ENCODE measurements at regions not wholly inside any gene's neighbourhood (a gene's known extent, or its start where the extent isn't known, plus 50 kb on each side); places are given as distances from the start of the nearest gene placed in this dataset.
"Not testable (repeated sequence)": the region's sequence is repeated elsewhere in the genome, so short reads cannot be mapped to it uniquely, and the experiment has no call there.

GRCh38 chr1:221963742-221964141, 221.9 kb upstream of the DUSP10 start:
- no peak for DNase-seq (ENCODE audit: low read depth)

DNA sequence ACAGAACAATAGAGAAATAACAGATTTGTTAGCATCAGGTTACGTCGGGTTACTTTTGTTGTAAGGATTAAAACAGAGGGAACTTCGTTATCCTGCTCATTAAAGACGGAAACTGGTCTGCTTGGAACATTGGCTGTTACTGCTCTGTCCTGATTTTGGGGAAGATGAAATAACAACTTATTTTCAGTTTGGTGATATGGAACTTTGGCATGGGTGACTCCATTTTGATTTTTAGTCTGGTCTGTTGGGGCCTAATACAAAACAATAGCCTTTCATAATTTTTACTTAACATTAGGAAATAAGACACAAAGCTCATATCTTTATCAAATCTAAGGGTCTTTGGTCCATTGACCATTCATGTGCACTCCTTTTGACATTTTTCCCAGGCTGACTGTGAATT, 220.5 kb upstream of the DUSP10 start:
- no peak for DNase-seq (ENCODE audit: low read depth)

DNA sequence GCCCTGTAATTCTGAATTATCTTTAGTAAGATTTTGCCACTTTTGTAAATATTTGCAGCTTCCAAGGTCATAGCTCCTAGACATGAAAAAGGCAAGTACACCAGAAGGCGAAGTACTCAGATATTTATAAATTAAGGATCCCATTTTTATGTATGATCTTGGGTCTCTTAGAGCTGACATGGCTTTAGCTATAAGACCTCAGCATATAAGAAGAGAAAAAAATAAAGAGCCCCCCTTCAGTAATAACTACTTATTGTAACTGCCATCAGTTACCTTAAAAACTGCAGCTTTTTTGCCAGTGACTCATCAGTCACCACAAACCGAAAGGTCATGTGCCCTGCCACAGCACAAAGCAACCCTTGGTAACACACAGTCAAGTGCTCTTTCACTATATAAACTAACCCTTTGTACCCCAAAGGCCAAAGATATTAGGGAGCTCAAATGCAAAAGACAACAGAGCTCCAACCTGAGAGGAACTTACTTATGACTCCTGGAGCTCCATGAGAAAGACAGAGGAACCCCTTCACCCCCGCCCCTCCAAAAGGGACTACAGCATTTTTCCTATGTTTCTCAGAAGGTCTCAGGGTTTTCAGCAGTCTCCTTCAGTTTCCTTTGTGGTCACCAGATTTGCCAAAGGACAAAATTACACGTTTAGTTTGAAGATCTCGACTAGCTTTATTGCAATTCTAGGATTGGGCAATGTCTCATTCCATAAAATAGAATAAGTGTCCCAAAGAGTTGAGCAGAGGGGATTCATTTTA, 219.8 kb upstream of the DUSP10 start:
- no peak for DNase-seq (ENCODE audit: low read depth)

DNA sequence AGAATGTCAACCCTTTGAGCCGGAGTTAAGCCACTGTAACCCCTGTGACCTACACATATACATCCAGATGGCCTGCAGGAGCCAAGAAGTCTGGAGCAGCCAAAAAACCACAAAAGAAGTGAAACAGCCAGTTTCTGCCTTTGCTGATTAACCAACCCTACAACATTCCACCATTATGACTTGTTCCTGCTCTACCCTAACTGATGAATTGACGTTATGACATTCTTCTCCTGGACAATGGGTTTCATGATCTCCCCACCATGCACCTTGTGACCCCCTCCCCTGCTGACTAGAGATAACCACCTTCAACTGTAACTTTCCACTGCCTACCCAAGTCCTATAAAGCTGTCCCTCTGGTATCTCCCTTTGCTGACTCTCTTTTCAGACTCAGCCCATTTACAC, 216.3 kb upstream of the DUSP10 start:
- DNase-seq (ENCODE audit: low read depth) = not testable (repeated sequence)

DNA sequence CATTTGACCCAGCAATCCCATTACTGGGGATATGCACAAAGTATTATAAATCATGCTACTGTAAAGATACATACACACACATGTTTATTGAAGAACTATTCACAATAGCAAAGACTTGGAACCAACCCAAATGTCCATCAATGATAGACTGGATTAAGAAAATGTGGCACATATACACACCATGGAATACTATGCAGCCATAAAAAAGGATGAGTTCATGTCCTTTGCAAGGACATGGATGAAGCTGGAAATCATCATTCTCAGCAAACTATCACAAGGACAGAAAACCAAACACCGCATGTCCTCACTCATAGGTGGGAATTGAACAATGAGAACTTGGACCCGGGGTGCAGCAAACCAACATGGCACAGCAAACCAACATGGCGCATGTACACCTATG, 215.5 kb upstream of the DUSP10 start:
- not testable (repeated sequence) for DNase-seq (ENCODE audit: low read depth)

GRCh38 chr1:221949996-221950395, 208.1 kb upstream of the DUSP10 start:
- DNase-seq (ENCODE audit: low read depth) = no peak

- no peak for DNase-seq (ENCODE audit: low read depth)
Measured at GRCh38 chr1:221948459-221948858, 206.6 kb upstream of the DUSP10 start.

GRCh38 chr1:221947731-221948130, 205.8 kb upstream of the DUSP10 start:
- no peak for DNase-seq (ENCODE audit: low read depth)

DNA sequence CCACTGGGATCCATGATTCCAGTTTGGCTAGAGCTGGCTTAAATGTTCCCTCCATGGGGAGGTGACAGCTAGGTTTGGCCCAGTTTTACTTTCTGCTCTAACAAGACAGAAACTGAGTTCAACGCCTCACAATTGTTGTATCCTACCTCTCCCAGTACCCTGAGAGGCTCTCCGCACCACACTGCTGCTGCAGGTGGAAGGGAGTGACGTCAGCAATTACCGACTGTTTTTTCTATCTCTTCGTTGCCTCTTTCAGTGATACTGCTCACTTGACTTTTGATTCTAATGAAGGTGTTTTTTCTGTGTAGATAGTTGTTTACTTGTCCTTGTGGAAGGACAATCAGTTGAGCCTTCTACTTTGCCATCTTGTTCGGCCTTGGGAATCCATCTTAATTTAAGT, 204.9 kb upstream of the DUSP10 start:
- DNase-seq (ENCODE audit: low read depth) = no peak

GRCh38 chr1:221945669-221946068, 203.8 kb upstream of the DUSP10 start:
- no peak for DNase-seq (ENCODE audit: low read depth)

DNA sequence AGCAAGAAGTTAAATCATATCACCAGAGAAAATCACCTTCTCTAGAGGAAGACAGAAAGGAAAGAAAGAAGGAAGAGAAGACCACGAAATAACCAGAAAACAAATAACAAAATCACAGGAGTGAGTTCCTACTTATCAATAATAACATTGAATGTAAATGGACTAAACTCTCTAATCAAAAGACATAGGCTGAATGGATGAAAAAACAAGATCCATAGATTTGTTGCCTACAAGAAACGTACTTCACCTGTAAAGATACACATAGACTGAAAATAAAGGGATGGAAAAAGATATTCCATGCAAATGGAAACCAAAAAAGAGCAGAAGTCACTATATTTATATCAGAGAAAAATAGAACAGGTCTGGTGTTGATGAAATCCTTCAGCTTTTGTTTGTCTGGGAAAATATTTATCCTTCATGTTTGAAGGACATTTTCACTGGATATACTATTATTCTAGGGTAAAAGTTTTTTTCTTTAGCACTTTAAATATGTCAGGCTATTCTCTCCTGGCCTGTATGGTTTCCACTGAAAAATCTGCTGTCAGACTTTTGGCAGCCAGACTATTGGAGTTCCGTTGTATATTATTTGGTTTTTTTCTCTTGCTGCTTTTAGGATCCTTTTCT, 202.5 kb upstream of the DUSP10 start:
- DNase-seq (ENCODE audit: low read depth) = no peak

DNA sequence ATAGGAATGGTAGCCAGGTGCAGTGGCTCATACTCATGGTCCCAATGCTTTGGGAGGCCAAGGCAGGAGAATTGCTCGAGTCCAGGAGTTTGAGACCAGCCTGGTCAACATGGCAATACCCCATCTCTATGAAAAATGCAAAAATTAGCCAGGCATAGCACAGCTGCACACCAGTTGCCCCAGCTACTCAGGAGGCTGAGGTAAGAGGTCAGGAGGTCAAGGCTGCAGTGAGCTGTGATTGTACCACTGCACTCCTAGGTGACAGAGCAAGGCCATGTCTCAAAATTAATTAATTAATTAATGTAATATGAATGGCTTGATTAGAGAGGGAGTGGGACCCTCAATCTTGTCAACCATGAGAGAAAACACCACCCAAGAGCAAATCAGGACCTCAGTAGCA, 198.7 kb upstream of the DUSP10 start:
- no peak for DNase-seq (ENCODE audit: low read depth)

DNA sequence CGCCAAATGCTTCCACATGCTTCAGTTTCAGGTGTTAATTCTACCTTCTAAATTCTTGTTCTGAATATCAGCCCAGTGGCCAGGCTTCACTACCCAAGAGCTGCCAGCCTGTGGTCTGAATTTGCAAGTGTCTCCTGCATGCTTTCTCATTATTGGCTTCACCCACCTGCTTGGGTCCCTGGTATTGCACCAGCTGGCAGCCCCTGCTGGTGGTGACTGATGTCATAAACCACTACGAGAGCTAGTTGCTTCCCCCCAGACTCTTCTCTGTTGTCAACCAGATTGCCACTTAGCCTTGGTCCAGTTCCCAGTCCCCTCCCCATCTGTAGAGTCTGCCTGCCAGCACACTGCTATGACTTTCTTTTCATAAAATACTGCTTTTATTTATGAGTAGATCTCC, 197.7 kb upstream of the DUSP10 start:
- DNase-seq (ENCODE audit: low read depth) = no peak

DNA sequence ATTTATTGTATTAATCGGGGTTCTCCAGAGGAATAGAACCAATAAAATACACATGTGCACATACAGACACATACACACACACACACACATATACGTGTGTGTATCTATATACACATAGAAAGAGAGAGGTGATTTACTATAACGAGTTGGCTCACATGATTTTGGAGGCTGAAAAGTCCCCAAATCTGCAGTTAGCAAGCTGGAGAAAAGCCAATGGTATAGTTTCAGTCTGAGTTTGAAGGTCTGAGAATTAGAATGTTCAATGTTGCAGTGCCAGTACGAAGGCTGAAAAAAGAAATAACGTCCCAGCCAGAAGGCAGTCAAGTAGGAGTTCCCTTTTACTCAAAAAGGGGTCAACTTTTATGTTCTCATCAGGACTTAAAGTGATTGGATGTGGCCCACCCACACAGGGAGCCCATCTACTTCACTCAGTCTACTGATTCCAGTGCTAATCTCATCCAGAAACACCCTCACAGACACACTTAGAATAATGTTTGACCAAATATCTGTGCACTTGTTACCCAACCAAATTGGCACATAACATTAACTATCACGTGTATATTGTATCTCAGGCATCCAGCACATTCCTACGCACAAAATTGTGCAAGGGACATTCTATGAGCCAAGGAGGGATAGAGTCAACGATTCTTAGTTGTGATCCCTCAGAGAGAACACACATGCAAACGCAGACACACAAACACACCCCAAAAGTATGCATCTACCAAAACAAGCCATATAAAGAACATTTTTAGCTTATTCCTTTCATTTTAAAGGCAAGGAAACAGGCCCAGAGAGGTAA, 195.5 kb upstream of the DUSP10 start:
- DNase-seq (ENCODE audit: low read depth) = no peak

- no peak for DNase-seq (ENCODE audit: low read depth)
Measured at GRCh38 chr1:221933814-221934213, 191.9 kb upstream of the DUSP10 start.

DNA sequence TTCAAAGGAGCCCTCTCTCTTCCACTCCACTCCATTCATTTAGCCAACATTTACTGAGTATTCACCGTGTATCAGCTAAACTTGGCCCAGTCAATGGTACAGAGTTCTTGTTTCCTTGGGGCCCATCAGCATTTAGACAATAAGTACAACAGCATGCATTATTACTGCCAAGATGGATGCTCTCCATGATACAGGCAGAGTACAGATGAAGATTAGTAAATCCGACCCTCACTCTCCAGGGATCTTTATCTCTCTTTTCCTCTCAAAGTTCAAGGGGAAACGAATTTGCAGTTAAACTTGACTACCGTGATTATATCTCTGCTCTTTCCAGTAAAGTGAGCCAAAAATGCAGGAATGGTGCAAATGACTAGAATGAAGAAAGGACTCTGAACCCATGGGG, 184.6 kb upstream of the DUSP10 start:
- DNase-seq (ENCODE audit: low read depth) = no peak

DNA sequence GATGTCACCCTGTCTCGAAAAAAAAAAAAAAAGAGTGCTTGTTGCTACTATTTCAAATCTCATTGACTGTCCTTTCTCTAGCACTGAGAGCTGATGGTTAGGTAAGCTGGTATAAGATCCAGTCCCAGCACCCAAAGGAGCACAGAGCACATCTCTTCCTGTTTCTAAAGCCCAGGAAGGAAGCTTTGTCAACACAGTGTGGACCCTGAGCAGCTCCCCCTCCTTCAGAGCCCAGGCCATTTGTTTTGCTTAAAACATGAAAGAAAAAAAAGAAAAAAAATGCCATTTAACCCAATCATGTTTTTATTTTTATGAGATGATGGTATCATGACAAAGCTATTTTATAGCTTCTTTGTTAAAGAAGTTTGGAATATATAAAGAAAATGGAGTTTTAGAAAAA, 184.1 kb upstream of the DUSP10 start:
- DNase-seq (ENCODE audit: low read depth) = no peak

DNA sequence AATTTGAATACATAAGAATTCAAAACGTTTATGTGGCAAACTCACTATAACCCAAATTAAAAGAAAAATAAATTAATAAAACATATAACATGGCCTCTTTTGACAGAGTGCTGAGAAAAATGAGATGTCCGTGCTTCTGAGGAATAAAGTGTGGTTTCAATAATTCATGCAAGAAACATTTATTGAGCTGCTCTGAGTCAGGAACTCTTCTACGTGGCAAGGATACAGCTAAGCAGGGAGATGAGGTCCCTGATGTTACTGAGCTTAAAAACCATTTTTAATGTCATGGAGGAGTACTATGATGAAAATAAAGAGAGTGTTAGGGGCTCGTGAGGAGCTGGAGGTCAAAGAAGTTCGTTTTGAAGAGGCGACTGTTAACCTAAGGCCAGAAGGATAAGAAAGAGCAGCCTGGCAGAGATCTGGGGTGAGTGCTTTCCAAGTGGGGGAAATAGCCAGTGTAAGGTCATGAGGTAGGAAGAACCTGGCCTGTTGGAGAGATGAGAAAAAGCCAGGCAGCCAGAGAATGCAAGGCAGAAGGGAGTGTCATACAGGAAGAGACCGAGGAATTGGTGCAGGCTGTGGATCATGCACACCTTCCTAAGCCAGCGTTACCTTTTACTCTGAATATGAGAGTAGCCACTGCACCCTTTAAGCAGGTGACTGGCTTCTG, 182.2 kb upstream of the DUSP10 start:
- DNase-seq (ENCODE audit: low read depth) = no peak

DNA sequence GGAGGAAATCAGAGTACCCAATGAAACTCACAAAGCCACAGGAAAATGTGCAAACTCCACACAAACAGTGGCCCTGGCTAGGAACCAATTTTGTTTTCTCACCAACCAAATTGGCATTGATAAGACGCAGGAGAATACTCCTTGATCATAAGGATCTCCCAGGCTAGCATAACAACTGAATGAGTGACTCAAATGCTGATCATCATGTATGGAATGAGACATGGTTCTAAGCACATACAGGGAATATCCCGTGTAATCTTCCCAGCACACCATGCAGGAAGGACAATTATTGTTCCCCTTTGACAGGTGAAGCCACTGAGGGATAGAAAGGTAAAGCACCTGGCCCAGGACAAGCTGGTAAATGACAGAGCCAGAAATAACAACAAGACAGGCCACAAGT, 180.0 kb upstream of the DUSP10 start:
- no peak for DNase-seq (ENCODE audit: low read depth)

DNA sequence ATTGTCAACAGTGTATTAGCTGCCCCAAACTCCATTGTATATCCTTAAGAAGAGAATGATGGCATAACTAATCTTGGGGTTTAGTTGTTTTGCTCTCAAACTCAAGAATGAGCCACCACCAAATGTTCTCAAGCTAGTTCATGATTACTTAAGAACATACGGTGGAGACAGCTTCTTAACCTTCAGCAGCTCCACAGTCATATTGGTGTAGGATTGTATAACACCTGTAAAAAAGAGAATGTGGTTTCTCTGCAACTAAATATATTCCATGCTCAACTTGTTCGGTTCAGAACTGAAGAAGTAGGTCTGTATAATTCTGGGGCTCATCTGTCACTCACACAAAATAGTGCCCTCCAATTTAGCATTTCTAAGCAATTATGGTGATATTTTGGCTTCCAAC, 177.9 kb upstream of the DUSP10 start:
- DNase-seq (ENCODE audit: low read depth) = no peak

- DNase-seq (ENCODE audit: low read depth) = no peak
Measured at GRCh38 chr1:221919341-221919740, 177.5 kb upstream of the DUSP10 start.

GRCh38 chr1:221916176-221916575, 174.3 kb upstream of the DUSP10 start:
- no peak for DNase-seq (ENCODE audit: low read depth)

DNA sequence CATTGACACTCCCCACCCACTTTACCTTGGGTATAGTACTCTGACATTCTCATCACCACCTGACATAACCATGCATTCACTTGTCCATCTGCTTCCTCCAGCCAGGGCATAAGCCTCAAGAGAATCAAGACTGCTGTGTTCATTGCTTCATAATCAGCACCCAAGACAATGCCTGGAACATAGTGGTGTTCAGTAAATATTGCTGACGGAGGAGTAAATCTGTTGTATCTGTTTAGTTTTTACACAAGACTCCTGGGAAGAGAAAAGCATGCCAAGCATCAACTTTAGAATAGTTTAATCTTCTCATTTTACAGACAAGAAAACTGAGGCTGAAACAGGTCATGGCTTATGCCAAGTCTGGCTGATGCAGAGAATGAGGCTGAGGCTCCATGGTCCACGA, 173.9 kb upstream of the DUSP10 start:
- no peak for DNase-seq (ENCODE audit: low read depth)

Measured in T-helper 22 cell (primary cell).